GM12865 (cell line): ENCODE measurements at regions not wholly inside any gene's neighbourhood (a gene's known extent, or its start where the extent isn't known, plus 50 kb on each side); places are given as distances from the start of the nearest gene placed in this dataset.
A peak's percentile ranks its signal among the peaks of the same experiment; 100 is the strongest.

ENCODE experiments used
- DNase-seq: peaks from one replicate; pipeline ENCODE4 v3.0.0; 2010; ENCODE audit warnings: low read depth
- H3K4me3 ChIP-seq: 2 replicates; pipeline ENCODE4 v1.5.1; 2011; ENCODE audit warnings: mild to moderate bottlenecking, low read depth, low read length, control low read depth
- TF ChIP-seq, protein P1 (sequence below): IDR thresholded peaks from 2 replicates; pipeline ENCODE4 v1.5.1; 2011; ENCODE audit warnings: low read length, control low read depth, low read depth, inconsistent platforms; ENCODE audit not compliant: insufficient read depth; ENCODE audit errors: missing control alignments

DNA sequence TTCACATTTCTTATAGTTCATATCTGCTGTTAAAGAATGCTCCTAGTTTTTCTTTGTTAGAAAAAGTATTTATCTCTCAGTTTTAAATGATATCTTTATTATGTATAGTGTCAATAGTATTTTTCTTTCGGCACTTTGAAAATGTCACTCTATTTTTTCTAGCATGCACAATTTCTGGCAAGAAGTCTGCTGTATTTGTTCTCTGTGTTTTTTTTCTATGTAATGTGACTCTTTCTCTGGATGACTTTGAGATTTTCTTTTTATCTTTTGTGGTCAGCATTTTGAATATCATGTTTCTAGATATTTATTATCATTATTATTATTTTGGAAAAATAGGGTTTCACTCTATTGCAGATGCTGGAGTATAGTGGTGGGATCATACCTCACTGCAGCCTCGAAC, 285.2 kb downstream of the PTGER3 start:
- no peak for DNase-seq
- TF ChIP-seq, protein P1, sequence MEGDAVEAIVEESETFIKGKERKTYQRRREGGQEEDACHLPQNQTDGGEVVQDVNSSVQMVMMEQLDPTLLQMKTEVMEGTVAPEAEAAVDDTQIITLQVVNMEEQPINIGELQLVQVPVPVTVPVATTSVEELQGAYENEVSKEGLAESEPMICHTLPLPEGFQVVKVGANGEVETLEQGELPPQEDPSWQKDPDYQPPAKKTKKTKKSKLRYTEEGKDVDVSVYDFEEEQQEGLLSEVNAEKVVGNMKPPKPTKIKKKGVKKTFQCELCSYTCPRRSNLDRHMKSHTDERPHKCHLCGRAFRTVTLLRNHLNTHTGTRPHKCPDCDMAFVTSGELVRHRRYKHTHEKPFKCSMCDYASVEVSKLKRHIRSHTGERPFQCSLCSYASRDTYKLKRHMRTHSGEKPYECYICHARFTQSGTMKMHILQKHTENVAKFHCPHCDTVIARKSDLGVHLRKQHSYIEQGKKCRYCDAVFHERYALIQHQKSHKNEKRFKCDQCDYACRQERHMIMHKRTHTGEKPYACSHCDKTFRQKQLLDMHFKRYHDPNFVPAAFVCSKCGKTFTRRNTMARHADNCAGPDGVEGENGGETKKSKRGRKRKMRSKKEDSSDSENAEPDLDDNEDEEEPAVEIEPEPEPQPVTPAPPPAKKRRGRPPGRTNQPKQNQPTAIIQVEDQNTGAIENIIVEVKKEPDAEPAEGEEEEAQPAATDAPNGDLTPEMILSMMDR = no peak
- H3K4me3 ChIP-seq = no peak overlapping the region

DNA sequence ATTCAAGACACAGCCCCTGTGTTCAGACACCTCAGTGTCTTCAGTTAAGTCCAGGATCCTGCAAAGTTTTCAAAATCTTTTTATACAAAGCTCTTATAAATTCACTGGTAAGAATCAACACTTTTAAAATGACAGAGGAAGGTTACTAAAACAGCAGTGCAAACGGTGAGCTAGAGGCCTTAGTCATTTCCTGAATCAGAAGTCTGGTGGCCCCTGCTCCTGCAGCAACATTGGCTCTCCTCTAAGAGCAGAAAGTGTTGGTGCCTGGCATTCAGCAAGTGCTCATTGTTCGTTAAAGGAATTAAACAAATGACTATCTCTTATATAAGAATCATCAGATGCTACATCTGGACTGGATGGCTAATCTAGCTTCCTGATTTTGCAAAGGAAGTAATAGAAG, 282.9 kb downstream of the PTGER3 start:
- H3K4me3 ChIP-seq = no peak overlapping the region
- TF ChIP-seq, protein P1 = no peak
- no peak for DNase-seq

DNA sequence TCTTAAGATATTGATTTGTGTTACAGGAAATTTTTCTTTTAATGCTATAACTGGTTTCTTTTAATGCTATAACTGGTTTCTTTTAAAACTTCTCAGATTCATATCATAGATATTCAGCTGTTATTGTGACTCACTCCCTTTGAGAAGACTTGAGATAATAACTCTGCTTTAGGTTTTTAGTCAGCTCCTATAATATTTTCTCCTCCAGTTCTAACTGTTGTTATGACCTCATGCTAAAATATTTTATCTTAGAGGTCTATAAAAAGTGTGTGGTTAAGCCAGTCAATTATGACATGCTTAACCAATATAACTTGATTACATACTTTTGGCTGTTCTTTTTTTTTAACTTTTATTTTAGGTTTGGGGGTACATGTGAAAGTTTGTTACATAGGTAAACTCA, 280.2 kb downstream of the PTGER3 start:
- TF ChIP-seq, protein P1 = no peak
- no peak for DNase-seq
- no peak overlapping the region for H3K4me3 ChIP-seq

DNA sequence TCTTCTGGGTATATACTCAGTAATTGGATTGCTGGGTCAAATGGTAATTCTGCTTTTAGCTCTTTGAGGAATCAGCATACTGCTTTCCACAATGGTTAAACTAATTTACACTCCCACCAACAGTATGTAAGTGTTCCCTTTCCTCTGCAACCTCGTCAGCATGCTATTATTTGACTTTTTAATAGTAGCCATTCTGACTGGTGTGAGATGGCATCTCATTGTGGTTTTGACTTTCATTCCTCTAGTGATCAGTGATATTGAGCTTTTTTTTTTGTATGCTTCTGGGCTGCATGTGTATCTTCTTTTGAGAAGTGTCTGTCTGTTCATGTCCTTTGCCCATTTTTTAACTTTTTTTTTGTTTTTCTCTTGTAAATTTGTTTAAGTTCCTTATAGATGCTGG, 279.4 kb downstream of the PTGER3 start:
- H3K4me3 ChIP-seq = no peak overlapping the region
- TF ChIP-seq, protein P1 = no peak
- DNase-seq = no peak

DNA sequence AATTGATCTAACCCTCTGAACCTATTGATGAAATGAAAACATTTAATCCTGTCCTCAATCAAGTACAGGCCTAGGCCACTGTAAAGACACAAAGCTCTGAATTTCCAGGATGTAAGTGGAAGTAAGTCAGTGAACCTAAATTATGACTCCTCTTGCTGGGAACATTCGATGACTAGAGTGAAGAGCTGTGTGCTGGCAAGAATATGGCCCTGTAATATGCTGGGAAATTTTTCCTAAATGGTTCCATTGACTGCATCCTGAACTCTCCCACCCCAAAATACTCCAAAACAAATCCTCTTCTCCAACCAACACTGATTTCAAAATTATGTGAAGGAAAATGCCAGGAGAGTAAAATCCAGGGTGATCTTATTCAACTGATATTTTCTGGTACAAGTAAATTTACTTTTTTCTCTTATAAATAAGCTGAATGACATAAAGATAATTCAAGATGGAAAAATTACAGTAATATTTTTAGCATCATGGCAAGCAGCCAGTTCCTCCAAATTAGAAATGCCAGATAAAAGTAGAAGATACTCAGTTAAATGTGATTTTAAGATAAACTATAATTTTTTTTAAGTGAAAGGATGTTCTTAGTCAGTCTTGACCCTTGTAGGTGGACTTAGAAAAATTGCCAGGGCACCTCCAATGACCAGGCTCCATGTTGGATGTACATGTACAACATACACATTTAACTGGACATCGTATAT, 269.4 kb downstream of the PTGER3 start:
- DNase-seq = no peak

DNA sequence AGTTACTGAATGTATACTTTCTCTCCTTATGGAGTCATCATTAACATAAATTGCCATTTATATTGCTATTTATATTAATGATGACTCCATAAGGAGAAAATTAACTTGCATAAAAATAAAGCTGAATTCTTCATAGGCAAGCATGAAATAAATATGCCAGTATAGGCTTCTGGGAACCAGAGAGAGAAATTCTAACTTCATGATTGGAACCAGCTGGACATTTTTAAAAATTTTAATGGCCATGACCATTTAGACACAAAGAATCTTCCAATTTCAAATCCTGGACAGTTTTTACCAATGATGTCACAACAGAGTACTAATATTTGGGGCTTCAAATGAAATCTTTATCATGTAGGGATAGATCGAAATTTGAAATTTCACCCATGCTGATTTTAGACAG, 268.7 kb downstream of the PTGER3 start:
- no peak for DNase-seq
- no peak overlapping the region for H3K4me3 ChIP-seq
- TF ChIP-seq, protein P1 = no peak

More for the DNA sequence above, 269.4 kb downstream of the PTGER3 start:
- H3K4me3 ChIP-seq = no peak overlapping the region
- TF ChIP-seq, protein P1 = no peak

DNA sequence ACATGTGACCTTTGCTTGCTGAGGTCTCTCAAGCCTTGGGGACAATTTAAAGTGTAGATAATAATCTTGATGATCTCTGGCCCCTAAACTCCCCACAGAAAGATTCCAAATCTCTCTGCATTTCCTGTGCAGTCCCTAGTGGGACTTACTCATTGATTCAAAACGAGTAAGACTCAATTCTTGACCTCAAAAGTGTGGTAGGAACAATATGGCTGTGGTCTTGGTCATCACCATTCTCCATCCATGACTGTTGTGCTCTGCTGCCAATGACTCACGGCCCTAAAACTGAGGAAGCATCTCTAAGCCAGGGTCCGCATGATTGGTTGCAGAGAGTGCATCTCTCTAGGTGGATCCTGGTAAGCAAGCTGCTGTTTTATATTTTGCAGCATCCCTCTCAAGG, 268.0 kb downstream of the PTGER3 start:
- TF ChIP-seq, protein P1 = no peak
- DNase-seq = peak; percentile 5
- H3K4me3 ChIP-seq = no peak overlapping the region
